Endodermal cell (in vitro differentiated cells): ENCODE measurements at regions not wholly inside any gene's neighbourhood (a gene's known extent, or its start where the extent isn't known, plus 50 kb on each side); places are given as distances from the start of the nearest gene placed in this dataset.

Experiments used
- DNase-seq: peaks from one replicate; pipeline ENCODE4 v3.0.0-alpha.2; 2017
- H3K27ac ChIP-seq: 2 replicates; pipeline ENCODE4 v1.5.1; 2013; ENCODE audit warnings: mild to moderate bottlenecking, low read depth, low read length, moderate library complexity
- H3K27me3 ChIP-seq: 2 replicates; pipeline ENCODE4 v1.6.1; 2013; ENCODE audit warnings: mild to moderate bottlenecking, low read length, moderate library complexity; ENCODE audit not compliant: insufficient read depth, control insufficient read depth, poor library complexity, severe bottlenecking
- H3K36me3 ChIP-seq: 2 replicates; pipeline ENCODE4 v1.7.0; 2013; ENCODE audit warnings: mild to moderate bottlenecking, low read length, moderate library complexity; ENCODE audit not compliant: control insufficient read depth, insufficient read depth
- H3K4me1 ChIP-seq: one replicate; pipeline ENCODE4 v1.7.0; 2013; ENCODE audit warnings: low read length; ENCODE audit not compliant: control insufficient read depth, insufficient read depth
- H3K4me3 ChIP-seq: 2 replicates; pipeline ENCODE4 v1.5.1; 2013; ENCODE audit warnings: mild to moderate bottlenecking, low read length, moderate library complexity
- H3K9ac ChIP-seq: 2 replicates; pipeline ENCODE4 v1.6.1; 2013; ENCODE audit warnings: mild to moderate bottlenecking, low read length, moderate library complexity; ENCODE audit not compliant: poor library complexity, severe bottlenecking; ENCODE audit errors: extremely low read depth
- H3K9me3 ChIP-seq: 2 replicates; pipeline ENCODE4 v1.6.1; 2013; ENCODE audit warnings: mild to moderate bottlenecking, low read length, moderate library complexity; ENCODE audit not compliant: control insufficient read depth
- H3K27ac Mint-ChIP-seq: 2 replicates; pipeline ENCODE4 v1.8.0; 2020; ENCODE audit warnings: mixed read lengths
- H3K27me3 Mint-ChIP-seq: 2 replicates; pipeline ENCODE4 v1.8.0; 2021; ENCODE audit warnings: mild to moderate bottlenecking, mixed read lengths; ENCODE audit not compliant: insufficient read depth
- H3K36me3 Mint-ChIP-seq: 2 replicates; pipeline ENCODE4 v1.8.0; 2020; ENCODE audit warnings: low read depth, mixed read lengths
- H3K4me1 Mint-ChIP-seq: 2 replicates; pipeline ENCODE4 v1.8.0; 2020; ENCODE audit warnings: mixed read lengths
- H3K4me3 Mint-ChIP-seq: 2 replicates; pipeline ENCODE4 v1.8.0; 2020; ENCODE audit warnings: mild to moderate bottlenecking, moderate library complexity, mixed read lengths
- H3K9me3 Mint-ChIP-seq: 2 replicates; pipeline ENCODE4 v1.8.0; 2020; ENCODE audit warnings: mild to moderate bottlenecking, mixed read lengths
- CTCF ChIP-seq: fragments of 200-600 bp; sonication (generic); conservative IDR thresholded peaks from 2 replicates; pipeline ENCODE4 v1.5.0; 2021; ENCODE audit warnings: antibody characterized with exemption, mild to moderate bottlenecking
- WGBS, 2 experiments: methylation state at CpG; one replicate each; pipeline versions ENCODE4 v1.1.5 to v1.1.7; 2013; ENCODE audit warnings: missing lambda C conversion rate in 2 of 2, mixed read lengths in 1 of 2; ENCODE audit not compliant: insufficient coverage in 1 of 2, insufficient read length in 1 of 2; 5-methylcytosine and 5-hydroxymethylcytosine counted together

- no peak overlapping the region for H3K27ac Mint-ChIP-seq
- H3K9me3 Mint-ChIP-seq: peaks cover 2% of the 10 kb centered on the region
- Histone ChIP-seq H3K9ac (no peak overlapping the region), H3K27ac (no peak overlapping the region), H3K4me1 (no peaks in the 10 kb centered on the region), H3K27me3 (no peaks in the 10 kb centered on the region), H3K4me3 (no peak overlapping the region), H3K36me3 (no peaks in the 10 kb centered on the region), H3K9me3 (no peaks in the 10 kb centered on the region)
- H3K36me3 Mint-ChIP-seq: no peaks in the 10 kb centered on the region
- no peak for DNase-seq
- no peak for TF ChIP-seq CTCF
- WGBS, 2 experiments: 90 to 91% methylated on average over 3 of the region's 5 CpGs
- H3K4me1 Mint-ChIP-seq: no peaks in the 10 kb centered on the region
- no peak overlapping the region for H3K4me3 Mint-ChIP-seq
- H3K27me3 Mint-ChIP-seq: no peaks in the 10 kb centered on the region
Measured at GRCh38 chr2:34045101-34045655, 446.1 kb upstream of the FAM98A start.

- no peak for DNase-seq
- Mint-ChIP-seq H3K9me3 (peaks cover 2% of the 10 kb centered on the region), H3K36me3 (no peaks in the 10 kb centered on the region), H3K27me3 (no peaks in the 10 kb centered on the region), H3K27ac (no peak overlapping the region), H3K4me1 (no peaks in the 10 kb centered on the region), H3K4me3 (no peak overlapping the region)
- no peak overlapping the region for H3K4me3 ChIP-seq
- H3K4me1 ChIP-seq: no peaks in the 10 kb centered on the region
- no peaks in the 10 kb centered on the region for H3K36me3 ChIP-seq
- no peak overlapping the region for H3K27ac ChIP-seq
- WGBS, 2 experiments: 100% methylated on average over 1 of the region's 1 CpG; no CpG with 5 or more reads in 1 of the 2 experiments
- H3K9me3 ChIP-seq: no peaks in the 10 kb centered on the region
- no peak for TF ChIP-seq CTCF
- no peak overlapping the region for H3K9ac ChIP-seq
- no peaks in the 10 kb centered on the region for H3K27me3 ChIP-seq
Measured at GRCh38 chr2:34037886-34038285, 438.8 kb upstream of the FAM98A start.

- H3K27me3 Mint-ChIP-seq: no peaks in the 10 kb centered on the region
- H3K27ac Mint-ChIP-seq: no peak overlapping the region
- H3K4me3 Mint-ChIP-seq: no peak overlapping the region
- Histone ChIP-seq H3K4me3 (no peak overlapping the region), H3K27me3 (no peaks in the 10 kb centered on the region), H3K9me3 (no peaks in the 10 kb centered on the region), H3K27ac (no peak overlapping the region), H3K4me1 (no peaks in the 10 kb centered on the region), H3K9ac (no peak overlapping the region), H3K36me3 (no peaks in the 10 kb centered on the region)
- no peak for DNase-seq
- no peak for TF ChIP-seq CTCF
- H3K36me3 Mint-ChIP-seq: no peaks in the 10 kb centered on the region
- H3K9me3 Mint-ChIP-seq: no peaks in the 10 kb centered on the region
- H3K4me1 Mint-ChIP-seq: no peaks in the 10 kb centered on the region
- whole genome bisulfite sequencing, 2 experiments: 83 to 86% methylated on average over 1 to 3 of the region's 3 CpGs
Measured at GRCh38 chr2:34037157-34037556, 438.1 kb upstream of the FAM98A start.
